ENCODE measurements at regions not wholly inside any gene's neighbourhood (a gene's known extent, or its start where the extent isn't known, plus 50 kb on each side); places are given as distances from the start of the nearest gene placed in this dataset.

DNA sequence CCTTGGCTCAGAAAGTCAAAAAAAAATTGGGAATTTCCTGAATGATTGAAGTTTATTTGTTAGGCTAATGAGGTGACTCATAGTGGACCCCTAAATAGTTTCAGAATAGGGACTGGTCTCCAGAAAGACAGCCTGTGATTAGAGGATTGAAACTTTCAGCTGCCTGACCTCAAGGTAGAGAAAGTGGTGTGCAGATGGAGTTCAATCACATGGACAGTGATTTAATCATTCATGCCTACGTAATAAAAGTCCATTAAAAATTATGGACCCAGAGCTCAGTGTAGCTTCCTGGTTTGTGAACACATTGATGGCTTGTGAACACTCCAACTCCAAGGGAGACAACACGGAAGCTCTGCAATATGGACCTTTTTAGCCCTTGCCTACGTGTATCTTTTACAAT is 533.2 kb upstream of the PCDH9 start:
- DNase-seq (ENCODE audit: low read depth) = no peak
- no peak for FAIRE-seq
- no peak overlapping the region for H3K4me3 ChIP-seq (ENCODE audit: low read depth, low read length)
- TF ChIP-seq CTCF (IDR thresholded peaks at IDR 0.05; ENCODE audit: insufficient read depth, low read length, severe bottlenecking) = no peak
- no peaks in the 10 kb centered on the region for H3K27me3 ChIP-seq (ENCODE audit: control insufficient read depth, insufficient read depth, low read length)
- H3K36me3 ChIP-seq (ENCODE audit: control insufficient read depth, insufficient read depth, low read length) = no peaks in the 10 kb centered on the region

DNA sequence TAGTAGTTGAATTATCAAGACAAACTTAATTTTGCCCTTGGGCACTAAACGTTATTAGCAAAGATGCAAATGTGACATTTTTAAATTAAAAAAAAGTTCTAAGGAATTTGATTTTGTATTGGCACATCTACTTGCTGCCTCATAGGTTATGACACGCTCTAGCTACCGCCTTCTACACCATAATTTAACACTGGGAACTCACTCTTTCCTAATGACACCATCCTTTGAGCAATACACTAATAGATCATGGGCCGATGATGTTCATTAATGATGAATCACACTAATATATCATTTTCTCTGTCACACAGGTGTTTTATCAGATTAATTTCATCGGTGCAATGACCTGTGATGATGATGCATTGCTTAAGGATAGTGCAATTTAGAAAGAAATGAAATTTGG is 528.8 kb upstream of the PCDH9 start:
- Histone ChIP-seq H3K4me3 (ENCODE audit: low read depth, low read length) (no peak overlapping the region), H3K36me3 (ENCODE audit: control insufficient read depth, insufficient read depth, low read length) (no peaks in the 10 kb centered on the region), H3K27me3 (ENCODE audit: control insufficient read depth, insufficient read depth, low read length) (no peaks in the 10 kb centered on the region)
- DNase-seq (ENCODE audit: low read depth) (no peak), FAIRE-seq (no peak)
- no peak for TF ChIP-seq CTCF (IDR thresholded peaks at IDR 0.05; ENCODE audit: insufficient read depth, low read length, severe bottlenecking)

DNA sequence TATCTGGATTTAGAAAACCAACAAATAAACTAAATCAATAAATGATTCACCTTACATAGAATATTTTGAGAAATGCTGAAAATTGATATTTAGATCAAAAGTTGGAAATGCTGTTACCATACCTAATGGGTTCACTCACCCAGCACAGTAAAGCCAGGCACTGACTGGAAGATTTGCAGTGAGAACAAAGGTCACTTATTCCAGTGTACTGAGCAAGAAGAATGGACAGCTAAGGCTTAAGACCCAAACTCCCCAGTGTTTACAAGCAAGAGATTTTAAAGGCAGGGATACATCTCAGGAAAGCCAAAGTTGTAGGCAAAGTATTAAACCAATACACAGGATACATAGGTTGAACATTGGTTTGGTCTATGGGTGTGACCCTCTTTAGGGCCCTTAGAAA is 523.9 kb upstream of the PCDH9 start:
- FAIRE-seq (no peak), DNase-seq (ENCODE audit: low read depth) (no peak)
- no peak for TF ChIP-seq CTCF (IDR thresholded peaks at IDR 0.05; ENCODE audit: insufficient read depth, low read length, severe bottlenecking)
- Histone ChIP-seq H3K4me3 (ENCODE audit: low read depth, low read length) (no peak overlapping the region), H3K27me3 (ENCODE audit: control insufficient read depth, insufficient read depth, low read length) (no peaks in the 10 kb centered on the region), H3K36me3 (ENCODE audit: control insufficient read depth, insufficient read depth, low read length) (no peaks in the 10 kb centered on the region)

- no peak for FAIRE-seq
- TF ChIP-seq CTCF (IDR thresholded peaks at IDR 0.05; ENCODE audit: insufficient read depth, low read length, severe bottlenecking) = no peak
- DNase-seq (ENCODE audit: low read depth) = no peak
- H3K36me3 ChIP-seq (ENCODE audit: control insufficient read depth, insufficient read depth, low read length) = no peaks in the 10 kb centered on the region
- H3K4me3 ChIP-seq (ENCODE audit: low read depth, low read length) = no peak overlapping the region
- no peaks in the 10 kb centered on the region for H3K27me3 ChIP-seq (ENCODE audit: control insufficient read depth, insufficient read depth, low read length)
These were observed 522.6 kb upstream of the PCDH9 start for GRCh38 chr13:67752759-67753158.

GRCh38 chr13:67742478-67742877 is 512.3 kb upstream of the PCDH9 start:
- FAIRE-seq = no peak
- no peak for DNase-seq (ENCODE audit: low read depth)
- TF ChIP-seq CTCF (IDR thresholded peaks at IDR 0.05; ENCODE audit: insufficient read depth, low read length, severe bottlenecking) = no peak
- no peaks in the 10 kb centered on the region for H3K36me3 ChIP-seq (ENCODE audit: control insufficient read depth, insufficient read depth, low read length)
- H3K4me3 ChIP-seq (ENCODE audit: low read depth, low read length) = no peak overlapping the region
- no peaks in the 10 kb centered on the region for H3K27me3 ChIP-seq (ENCODE audit: control insufficient read depth, insufficient read depth, low read length)

GRCh38 chr13:67740871-67741535 is 510.9 kb upstream of the PCDH9 start:
- H3K4me3 ChIP-seq (ENCODE audit: low read depth, low read length) = no peak overlapping the region
- no peak for TF ChIP-seq CTCF (IDR thresholded peaks at IDR 0.05; ENCODE audit: insufficient read depth, low read length, severe bottlenecking)
- FAIRE-seq = no peak
- no peaks in the 10 kb centered on the region for H3K36me3 ChIP-seq (ENCODE audit: control insufficient read depth, insufficient read depth, low read length)
- DNase-seq (ENCODE audit: low read depth) = no peak
- H3K27me3 ChIP-seq (ENCODE audit: control insufficient read depth, insufficient read depth, low read length) = no peaks in the 10 kb centered on the region
